NOMO-1 treated with DMSO at 0.1 percent for 48 hours (cell line): ENCODE measurements at regions not wholly inside any gene's neighbourhood (a gene's known extent, or its start where the extent isn't known, plus 50 kb on each side); places are given as distances from the start of the nearest gene placed in this dataset.

ENCODE experiments used
- DNase-seq: peaks from one replicate; lab custom pipeline; 2025; ENCODE audit not compliant: unreplicated experiment; lab: John Stamatoyannopoulos, UW

DNA sequence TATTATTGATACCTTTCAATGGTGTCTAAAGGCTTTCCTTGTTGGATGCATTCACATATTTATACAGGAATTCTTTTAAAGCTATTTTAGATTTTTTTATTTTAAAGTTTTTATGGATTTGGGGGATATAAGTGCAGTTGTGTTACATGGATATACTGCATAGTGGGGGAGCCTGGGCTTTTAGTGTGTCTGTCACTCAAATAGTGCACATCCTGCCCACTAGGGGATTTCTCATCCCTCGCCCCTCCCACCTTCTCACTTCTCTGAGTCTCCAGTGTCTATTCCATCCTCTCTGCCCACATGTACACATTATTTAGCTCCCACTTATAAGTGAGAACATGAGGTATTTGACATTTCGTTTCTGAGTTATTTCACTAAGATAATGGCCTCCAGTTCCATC lies 154.0 kb upstream of the MKI67 start:
- DNase-seq = no peak

DNA sequence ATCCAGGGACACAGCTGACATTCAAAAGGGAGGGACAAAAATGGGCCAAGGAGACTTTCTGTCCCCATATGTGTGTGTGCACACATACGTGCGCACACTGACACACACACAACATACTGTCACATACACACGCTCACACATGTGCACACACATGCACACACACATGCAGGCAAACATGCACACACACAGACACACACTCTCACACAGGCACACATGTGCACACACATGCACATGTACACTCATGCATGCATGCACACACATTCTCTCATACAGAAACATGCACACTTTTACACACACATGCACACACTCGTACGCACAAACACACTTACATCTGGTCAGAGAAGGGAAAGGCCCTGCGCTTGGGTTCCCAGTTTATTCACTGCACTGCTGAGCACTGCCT lies 155.1 kb upstream of the MKI67 start:
- DNase-seq = no peak

DNA sequence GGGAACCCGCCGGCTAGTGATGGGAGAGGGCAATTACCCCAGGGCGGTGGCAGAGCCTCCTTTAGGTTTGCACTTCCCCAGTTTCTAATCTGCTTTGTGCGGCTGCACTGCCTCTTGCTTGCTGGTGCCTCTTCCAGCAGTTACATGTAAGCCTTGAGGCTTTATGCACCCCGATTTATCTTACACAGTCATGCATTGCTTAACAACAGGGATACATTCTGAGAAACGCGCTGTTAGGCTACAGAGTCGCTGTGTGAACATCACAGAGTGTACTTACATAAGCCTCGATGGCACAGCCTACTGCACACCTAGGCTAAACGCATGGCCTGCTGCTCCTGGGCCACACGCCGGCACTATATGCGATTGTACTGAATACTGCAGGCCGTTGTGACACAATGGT lies 155.6 kb upstream of the MKI67 start:
- DNase-seq = no peak

DNA sequence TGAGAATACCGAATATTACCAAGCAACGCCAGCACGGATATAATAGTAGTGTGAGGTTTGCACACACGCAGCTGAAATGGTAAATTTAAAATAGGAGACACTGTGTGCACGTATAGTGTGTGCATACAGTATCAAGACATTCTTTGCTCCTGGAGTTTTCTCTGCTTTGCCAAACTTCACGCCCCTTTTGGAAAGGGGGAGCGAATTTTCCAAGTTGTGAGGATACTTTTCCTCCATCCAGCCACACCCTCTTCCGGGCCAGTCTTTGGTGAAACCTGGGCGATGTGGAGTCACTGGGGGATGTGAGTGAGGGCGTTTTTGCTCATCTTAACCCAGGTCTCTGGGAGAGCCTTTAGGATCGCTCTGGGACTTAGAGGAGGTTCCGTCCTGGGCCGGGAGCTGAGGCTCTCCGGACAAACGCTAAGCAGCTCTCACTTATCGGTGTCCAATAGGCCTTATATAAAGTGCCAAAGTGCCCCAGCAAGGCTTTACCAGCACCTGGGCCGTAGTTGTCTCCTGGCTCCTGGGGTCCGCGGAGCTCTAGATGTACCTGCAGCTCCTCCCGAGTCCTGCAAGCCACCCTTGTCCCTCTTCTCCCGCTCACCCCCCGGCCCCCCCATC lies 160.0 kb upstream of the MKI67 start:
- no peak for DNase-seq

DNA sequence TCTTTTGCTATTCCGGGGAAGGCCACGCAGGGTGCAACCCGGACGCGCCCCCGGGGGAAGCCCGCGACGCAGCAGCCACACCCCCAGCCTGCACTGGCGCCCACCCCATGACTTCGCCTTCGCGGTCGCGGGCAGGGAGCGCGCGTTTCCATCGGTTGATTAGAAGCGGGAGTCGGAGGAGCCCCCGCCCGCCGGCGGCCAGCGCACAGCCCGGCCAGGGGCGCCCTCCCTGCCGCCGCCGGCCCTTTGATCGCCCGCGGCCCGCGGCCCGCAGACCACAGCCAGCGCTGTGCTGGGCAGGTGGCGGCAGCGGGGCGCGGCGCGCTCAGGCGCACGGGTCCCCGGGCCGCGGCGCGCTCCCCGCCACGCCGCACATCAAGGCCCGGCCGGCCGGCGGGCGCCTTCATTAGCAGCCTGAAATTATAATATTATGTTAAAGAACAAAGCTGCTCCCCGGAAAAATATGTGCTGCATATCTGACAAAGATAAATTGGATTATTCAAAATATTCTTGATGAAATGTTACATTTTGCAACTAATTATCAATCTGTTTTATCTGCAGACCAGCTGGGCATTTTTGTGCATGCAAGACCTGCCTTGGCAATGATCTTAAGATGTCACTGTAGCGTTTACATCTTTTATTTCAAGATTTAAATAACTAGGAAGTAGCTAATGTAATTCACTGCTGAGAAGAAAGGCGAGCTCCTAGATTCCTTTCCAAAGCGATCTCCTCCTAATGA lies 160.7 kb upstream of the MKI67 start:
- no peak for DNase-seq

DNA sequence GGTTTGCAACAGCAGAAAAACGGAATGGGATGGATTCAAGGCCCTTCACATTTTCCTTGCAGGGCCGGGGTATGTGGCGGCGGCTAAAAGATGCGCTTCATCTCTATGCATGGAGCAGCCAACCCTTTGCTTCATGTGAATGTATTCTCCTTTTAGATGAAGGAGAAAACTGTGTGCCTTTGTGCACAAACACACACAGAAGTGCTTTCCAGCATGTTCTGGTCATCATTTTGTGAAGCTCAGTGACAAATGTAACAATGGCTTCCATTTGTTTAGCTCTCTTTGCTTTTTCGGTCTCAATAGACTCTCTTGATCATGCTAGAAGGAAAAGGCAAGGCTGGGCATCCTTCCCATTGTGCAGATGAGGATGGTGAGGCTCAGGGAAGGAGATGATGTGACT lies 161.7 kb upstream of the MKI67 start:
- DNase-seq = no peak

DNA sequence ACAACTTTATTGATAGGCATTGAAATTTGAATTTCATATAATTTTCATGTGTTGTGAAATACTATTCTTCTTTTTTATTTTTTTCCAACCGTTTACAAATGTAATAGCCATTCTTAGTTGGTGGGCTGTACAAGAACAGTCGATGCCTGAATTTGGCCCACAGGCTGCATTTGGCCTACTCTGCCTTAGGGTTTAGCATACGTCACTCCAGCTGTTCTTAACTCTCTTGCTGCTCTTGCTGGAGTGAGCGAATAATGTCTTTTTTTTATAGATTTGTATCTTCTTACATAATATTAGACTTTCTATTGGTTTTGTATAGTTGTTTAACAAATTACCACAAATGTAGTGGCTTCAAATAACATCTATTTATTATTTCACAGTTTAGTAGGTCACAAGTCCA lies 163.4 kb upstream of the MKI67 start:
- DNase-seq = no peak

DNA sequence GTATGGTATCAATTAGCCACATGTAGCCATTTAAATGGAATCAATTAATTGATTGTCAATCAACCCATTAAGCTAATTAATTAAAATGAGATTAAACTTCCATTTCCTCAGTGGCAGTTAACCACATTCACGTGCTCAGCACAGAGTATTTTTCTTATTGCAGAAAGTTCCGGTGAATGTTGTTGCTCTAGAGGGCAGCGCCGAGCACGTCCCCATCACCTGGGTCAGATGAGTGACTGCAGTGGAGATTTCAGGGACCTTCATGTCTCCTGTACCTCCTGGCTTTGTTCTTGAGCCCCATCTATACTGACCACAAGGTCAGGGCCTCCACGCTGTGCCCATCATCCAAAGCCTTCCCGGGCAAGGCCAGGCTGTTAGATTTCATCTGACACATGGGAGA lies 168.8 kb upstream of the MKI67 start:
- no peak for DNase-seq

DNA sequence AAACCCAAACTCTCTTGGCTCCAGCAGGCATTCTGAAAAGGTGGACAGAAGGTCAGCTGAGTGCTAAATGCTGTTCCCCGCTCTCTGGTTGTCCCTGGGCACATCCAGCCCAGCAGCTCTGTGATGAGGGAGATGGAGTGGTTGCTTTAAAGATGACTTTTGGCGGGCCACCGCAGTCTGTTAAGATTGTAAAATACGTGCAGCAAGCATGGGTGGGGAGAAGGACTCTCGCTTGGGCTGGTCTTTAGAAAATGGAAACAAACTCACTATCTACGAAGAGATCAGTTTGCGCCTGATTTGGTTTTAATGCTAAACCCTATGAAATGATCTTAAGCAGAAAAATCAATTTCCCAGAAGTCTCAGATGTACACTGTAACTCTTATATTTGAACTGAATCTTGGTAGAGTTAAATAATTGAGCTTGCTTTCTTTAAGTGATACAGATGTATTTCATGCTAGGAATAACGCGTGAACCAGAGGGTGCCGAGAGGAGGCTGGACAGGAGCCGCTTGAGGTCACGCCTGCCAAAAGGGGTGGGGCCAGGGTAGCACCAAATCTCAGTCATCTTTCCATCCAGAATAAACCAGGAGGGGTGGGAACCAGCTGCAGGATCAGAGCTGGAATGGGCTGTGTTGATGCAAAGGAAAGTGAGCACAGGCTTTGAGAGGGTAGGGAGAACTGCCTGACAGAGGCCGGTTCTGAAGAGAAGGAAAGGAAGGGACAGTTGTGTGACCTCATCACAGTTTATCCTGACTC lies 170.2 kb upstream of the MKI67 start:
- no peak for DNase-seq

DNA sequence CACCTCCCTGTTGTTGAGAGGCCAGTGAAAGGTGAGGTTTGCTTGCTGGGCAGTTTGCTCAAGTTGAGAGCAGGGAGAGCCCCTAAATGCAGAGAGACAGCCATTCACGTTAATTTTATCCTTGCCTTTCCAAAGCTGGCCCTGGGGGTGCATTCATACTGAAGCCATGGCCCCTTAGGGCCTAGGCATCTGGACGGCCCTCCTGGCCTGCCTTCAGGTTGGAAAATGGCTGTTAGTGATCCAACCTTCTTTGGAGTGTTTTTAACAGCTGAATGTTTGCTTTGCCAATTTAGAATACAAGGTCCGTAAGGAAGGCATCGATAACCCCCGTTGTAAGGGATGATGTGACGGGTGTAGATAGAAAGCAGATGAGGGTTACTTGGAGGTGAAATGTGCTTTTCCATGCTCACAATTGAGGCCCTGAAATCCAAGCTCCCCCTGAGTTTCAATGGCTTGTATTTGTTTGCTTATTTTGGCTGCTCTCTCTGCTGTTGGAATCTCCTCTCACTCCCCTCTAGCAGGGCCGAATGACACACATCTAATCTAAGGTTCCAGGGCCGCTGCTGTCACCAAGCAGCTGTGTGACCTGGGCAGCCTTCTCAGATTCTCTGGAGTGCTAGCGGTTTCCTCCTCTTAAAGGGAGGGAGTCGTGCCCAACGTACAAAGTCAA lies 171.6 kb upstream of the MKI67 start:
- DNase-seq = no peak

DNA sequence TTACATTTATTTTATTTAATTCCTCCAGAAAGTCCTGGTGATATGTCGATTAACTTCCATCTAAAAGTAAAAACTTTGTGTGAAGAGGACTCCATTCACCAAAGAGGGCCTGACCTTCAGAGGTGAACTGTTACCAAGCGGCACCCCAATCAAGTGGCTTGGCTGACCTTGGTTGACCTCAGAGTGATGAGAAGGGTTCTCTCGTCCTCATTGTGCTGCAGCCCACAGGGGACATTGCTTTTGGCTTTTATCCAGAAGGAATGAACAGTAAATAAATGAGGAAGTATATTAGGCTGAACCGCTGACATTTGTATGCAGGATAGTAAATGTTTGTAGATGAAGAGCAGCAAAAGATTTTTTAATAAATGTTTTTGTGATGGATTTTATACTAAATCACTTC lies 172.4 kb upstream of the MKI67 start:
- DNase-seq = no peak

DNA sequence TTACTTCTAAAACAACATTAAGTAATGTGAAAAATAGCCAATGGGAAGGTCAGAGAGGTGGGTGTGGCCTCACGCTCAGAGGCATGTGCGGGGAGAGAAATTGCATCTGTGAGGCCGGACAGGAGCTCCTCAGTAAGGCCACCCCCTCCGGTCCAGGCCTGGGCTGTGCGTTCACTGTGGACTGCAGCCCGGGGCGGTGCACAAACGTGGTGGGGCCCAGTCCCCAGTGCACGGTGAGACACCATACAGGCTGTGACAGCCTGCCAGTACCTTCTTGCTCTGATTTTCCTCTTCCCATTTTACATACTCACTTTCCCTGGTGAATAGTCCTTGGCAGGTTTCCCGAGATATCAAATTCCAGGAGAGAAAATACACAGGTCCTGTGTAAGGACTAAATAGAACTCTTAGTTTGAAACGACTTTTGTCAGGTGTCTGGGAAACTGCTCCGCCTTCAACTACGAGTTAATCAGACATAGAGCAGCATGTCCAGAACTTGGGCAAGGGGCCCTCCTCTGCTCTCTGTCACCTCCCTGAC lies 174.1 kb upstream of the MKI67 start:
- no peak for DNase-seq

DNA sequence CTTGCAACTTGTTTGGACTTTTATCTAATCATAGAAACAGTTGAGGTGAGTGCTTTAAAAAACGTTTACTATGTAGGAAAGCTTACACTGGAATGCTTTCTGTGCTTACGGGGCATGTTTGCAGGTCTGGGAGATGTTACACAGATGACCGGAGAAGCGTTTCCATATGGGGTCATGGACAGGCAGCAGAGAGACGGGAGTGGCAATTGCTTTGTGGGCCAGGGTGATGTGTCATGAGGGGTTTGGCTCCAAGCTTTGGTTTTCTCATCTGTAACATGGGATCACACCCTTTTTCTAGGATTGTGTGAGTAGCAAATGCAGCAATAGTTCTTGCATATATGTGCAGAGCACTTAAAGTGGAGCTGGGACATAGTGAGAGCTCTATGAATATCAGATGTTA lies 174.8 kb upstream of the MKI67 start:
- DNase-seq = no peak

DNA sequence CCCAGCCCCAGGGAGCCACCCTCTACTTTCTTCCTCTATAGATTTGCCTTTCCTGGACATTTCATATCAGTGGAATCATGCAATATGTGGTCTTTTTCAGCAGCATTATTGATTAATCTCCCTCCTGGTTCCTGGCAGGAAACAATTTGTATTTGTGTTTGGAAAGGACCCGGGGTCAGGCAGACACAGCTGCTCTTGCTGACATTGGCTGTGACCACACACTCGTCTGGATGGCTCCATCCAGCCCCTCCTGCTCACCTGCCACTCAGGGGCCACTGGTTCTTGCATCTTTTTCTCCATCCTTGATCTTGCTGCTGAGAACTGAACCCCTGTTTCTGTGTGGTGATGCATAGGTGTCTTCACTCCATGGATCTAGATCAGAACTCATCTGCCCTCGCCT lies 176.6 kb upstream of the MKI67 start:
- DNase-seq = no peak

DNA sequence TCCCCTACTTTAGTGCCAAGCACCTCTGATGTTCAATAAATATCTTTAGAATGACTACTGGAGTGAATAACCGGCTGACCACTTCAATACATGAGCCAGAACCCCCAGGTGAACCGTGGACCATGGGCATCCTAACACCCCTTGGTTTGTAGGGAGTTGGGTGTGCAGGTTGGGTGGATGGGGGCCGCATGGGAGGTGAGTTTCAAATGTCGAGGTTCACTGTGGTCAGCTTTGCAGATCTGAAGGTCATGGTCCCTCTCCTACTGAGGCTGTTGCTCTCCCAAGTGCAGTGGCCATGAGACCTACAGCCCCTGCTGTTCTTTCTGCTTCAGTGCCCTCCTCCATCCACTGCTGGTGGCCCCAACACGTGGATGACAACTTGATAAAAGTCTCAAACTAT lies 178.0 kb upstream of the MKI67 start:
- DNase-seq = no peak

DNA sequence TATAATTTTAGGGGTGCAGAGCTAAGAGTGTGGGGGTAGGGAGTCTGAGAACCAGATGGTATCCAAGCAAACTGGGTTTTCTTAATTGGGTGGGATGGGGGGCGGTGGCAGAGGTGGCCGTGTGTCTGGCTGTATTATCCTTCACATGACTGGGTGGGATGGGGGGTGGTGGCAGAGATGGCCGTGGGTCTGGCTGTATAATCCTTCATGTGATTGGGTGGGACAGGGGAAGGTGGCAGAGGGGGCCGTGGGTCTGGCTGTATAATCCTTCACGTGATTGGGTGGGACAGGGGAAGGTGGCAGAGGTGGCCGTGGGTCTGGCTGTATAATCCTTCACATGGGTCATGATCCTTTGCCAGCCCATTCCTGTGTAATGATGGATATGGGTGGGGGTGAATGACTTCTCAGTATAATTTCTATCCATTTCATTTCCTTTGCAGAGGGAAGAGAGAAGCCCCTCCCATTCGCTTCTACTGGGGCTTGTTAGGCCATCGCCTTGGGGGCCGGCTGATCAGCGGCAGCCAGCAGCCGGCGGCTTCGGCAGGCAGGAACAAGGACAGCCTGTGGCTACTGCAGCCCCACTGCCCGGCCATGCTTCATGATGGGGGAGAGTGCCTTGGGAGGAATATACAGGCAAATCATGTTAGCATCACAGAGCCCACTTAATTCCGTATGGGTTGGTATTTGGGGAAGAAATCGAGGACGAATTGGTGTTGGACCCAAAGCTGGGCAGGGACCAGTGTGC lies 179.6 kb upstream of the MKI67 start:
- DNase-seq = no peak

DNA sequence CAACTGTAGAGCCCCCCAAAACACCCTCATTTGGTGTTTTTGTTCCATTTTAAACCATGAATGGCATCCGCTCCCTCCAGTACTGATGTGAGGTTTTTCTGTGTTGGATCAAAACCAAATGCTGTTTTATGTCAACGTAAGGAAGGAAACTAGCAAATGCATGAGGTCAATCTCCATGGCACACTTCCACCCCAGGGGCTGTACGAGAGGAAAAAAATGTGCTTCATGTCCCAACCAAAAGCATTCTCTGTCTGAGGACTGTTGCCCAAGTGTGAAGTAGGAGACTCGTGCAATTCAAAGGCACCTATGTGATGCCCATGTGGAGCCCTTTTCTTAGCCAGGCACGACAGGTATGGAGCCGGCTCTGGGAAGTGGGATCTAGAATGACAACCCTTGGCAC lies 180.3 kb upstream of the MKI67 start:
- no peak for DNase-seq

DNA sequence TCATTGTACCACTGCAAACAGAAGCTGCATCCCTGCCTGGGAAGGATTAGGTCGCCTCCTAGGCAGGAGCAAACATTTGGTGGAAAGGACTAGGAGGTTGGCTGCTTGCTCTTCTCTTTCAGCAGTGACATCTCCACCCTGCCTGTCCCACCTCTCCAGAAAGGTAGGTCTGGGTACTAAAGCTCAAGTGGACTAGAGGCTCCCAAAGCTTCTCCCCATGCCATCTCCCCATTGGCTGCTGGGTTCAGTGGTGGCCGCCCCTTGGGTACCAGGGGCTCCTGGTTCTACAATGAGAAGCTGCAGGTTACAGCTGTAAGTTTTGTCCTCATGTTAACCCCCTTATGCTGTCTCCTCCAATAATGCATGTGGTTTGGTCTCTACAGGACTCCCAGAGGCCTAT lies 180.7 kb upstream of the MKI67 start:
- DNase-seq = no peak

DNA sequence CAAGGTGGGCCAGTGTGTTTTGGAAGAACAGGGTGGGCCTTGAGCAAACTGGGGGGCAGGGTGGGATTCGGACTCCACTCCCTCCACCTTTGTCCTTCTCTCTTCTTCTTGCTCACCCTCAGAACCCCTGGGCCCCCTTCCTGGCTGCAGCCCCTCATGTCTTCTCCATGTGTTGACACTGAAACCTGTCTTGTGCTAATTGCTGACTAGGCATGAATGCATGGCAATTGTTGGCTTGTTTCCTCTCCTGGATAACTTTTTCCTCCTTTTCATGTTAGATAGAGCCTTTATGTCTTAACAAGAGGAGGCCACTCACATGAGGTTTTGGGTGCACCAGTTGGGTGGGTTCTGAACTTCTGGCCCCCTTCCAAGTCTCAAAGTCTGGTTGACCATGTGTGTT lies 181.6 kb upstream of the MKI67 start:
- no peak for DNase-seq

DNA sequence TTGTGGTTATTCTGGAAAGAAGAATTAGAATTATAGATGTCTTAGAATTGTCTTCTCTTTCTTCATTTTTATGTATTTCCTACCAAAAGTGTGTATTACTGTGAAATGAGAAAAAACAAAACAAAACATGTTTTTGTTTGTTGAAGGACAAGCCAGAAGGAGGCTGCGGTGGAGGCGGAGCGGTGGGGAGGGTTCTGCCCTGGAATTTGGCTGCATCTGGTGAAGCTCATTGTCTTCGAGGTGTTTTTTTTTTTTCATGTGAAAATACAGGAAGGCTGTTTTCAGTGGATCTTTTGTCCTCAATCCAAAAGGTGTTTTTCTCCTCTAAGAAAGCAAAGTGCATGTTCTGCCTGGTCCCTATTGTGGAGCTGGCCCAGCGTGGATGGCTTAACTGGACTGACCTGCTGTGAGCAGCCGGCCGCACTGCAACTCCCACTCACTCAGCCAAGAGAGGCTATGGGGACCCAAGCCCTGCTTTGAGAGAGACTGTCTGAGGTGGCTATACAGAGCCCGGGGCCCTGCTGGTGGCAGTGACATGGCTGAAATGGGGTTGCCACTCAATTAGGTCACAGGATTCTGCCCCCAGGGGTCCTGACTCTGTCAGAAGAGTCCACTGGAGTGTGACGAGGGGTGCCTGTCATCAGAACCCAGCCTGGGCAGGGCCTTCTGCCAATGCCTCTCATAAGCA lies 184.9 kb upstream of the MKI67 start:
- no peak for DNase-seq
